SK-N-SH (cell line): ENCODE measurements at regions not wholly inside any gene's neighbourhood (a gene's known extent, or its start where the extent isn't known, plus 50 kb on each side); places are given as distances from the start of the nearest gene placed in this dataset.

Experiments
- CTCF ChIA-PET: fragments of 300-600, 350-600 bp; formaldehyde crosslinking; extraction: SDS; loops from one replicate; lab custom pipeline; 2021; lab: Yijun Ruan, JAX
- POLR2A ChIA-PET: fragments of 350-600 bp; sonication (Branson Sonifier 250); formaldehyde crosslinking; extraction: SDS; loops from one replicate; lab custom pipeline; 2020; ENCODE audit warnings: antibody characterized with exemption, inconsistent platforms; lab: Yijun Ruan, JAX
- DNase-seq: peaks from one replicate; pipeline ENCODE4 v3.0.0; 2012
- H2AFZ ChIP-seq: fragments of 200-600 bp; sonication (generic); 2 replicates; pipeline ENCODE4 v1.8.1; 2016; ENCODE audit warnings: antibody characterized with exemption, mild to moderate bottlenecking, low read depth
- H3F3A ChIP-seq: fragments of 200-600 bp; sonication (generic); replicated peaks from 2 replicates; pipeline ENCODE3; 2016; ENCODE audit warnings: antibody characterized with exemption, mild to moderate bottlenecking; ENCODE audit not compliant: insufficient read depth
- H3K27ac ChIP-seq, 2 experiments: fragments of 200-500 bp in 1 of 2; fragments of 200-600 bp in 1 of 2; sonication (Bioruptor generic) in 1 of 2; sonication (generic), shearing (Covaris generic) in 1 of 2; 2 replicates each; pipeline versions ENCODE4 v1.5.1 to v1.6.1; 2014 to 2016; ENCODE audit warnings: low read depth in 2 of 2, inconsistent platforms in 1 of 2, low read length in 1 of 2, mild to moderate bottlenecking in 1 of 2, mixed read lengths in 1 of 2
- H3K27me3 ChIP-seq: fragments of 200-600 bp; sonication (generic), shearing (Covaris generic); 2 replicates; pipeline ENCODE4 v1.6.1; 2016; ENCODE audit warnings: mixed run types; ENCODE audit not compliant: insufficient read depth
- H3K36me3 ChIP-seq, 2 experiments: fragments of 200-500 bp in 1 of 2; fragments of 200-600 bp in 1 of 2; sonication (Bioruptor generic) in 1 of 2; sonication (generic) in 1 of 2; replicated peaks in 1 of 2; 2 replicates each; pipeline versions ENCODE3 to v1.5.1; 2014 to 2016; ENCODE audit warnings: low read length in 1 of 2, mild to moderate bottlenecking in 1 of 2; ENCODE audit not compliant: insufficient read depth in 2 of 2, control insufficient read depth in 1 of 2
- H3K4me1 ChIP-seq, 2 experiments: fragments of 200-500 bp in 1 of 2; fragments of 200-600 bp in 1 of 2; sonication (Bioruptor generic) in 1 of 2; sonication (generic), shearing (Covaris generic) in 1 of 2; 2 replicates each; pipeline versions ENCODE4 v1.5.1 to v1.6.1; 2014 to 2016; ENCODE audit warnings: low read depth in 1 of 2, low read length in 1 of 2, mixed run types in 1 of 2; ENCODE audit not compliant: insufficient read depth in 2 of 2, control insufficient read depth in 1 of 2
- H3K4me2 ChIP-seq: fragments of 200-600 bp; sonication (generic), shearing (Covaris generic); 2 replicates; pipeline ENCODE4 v1.6.1; 2017; ENCODE audit warnings: mixed run types
- H3K4me3 ChIP-seq, 2 experiments: fragments of 200-500 bp in 1 of 2; fragments of 200-600 bp in 1 of 2; sonication (Bioruptor generic) in 1 of 2; sonication (generic), shearing (Covaris generic) in 1 of 2; 2 replicates each; pipeline versions ENCODE4 v1.5.1 to v1.8.1; 2014 to 2016; ENCODE audit warnings: low read depth in 2 of 2, inconsistent platforms in 1 of 2, low read length in 1 of 2, mild to moderate bottlenecking in 1 of 2, mixed read lengths in 1 of 2, moderate library complexity in 1 of 2
- H3K79me2 ChIP-seq: fragments of 200-600 bp; sonication (generic); 2 replicates; pipeline ENCODE4 v1.8.1; 2017; ENCODE audit warnings: mild to moderate bottlenecking; ENCODE audit not compliant: insufficient read depth
- H3K9ac ChIP-seq: fragments of 200-600 bp; sonication (generic); 2 replicates; pipeline ENCODE4 v1.6.1; 2017; ENCODE audit warnings: mixed run types
- H3K9me2 ChIP-seq: fragments of 200-600 bp; sonication (generic); 2 replicates; pipeline ENCODE4 v1.6.1; 2017; ENCODE audit warnings: mixed run types
- H3K9me3 ChIP-seq: fragments of 200-600 bp; sonication (generic); 2 replicates; pipeline ENCODE4 v1.6.1; 2017; ENCODE audit warnings: mixed run types, mild to moderate bottlenecking, moderate library complexity
- H4K20me1 ChIP-seq: fragments of 200-600 bp; sonication (generic); 2 replicates; pipeline ENCODE4 v1.6.1; 2017; ENCODE audit warnings: mild to moderate bottlenecking, mixed run types; ENCODE audit not compliant: insufficient read depth
- ELF1 ChIP-seq: IDR thresholded peaks from 2 replicates; pipeline ENCODE4 v1.4.0; 2012
- EP300 ChIP-seq, 2 experiments: IDR thresholded peaks; 2 replicates each; pipeline versions ENCODE4 v1.4.0 to v1.6.1; 2012; ENCODE audit warnings: borderline replicate concordance in 1 of 2, low read depth in 1 of 2, low read length in 1 of 2
- FOXJ3 ChIP-seq: sonication (generic); formaldehyde crosslinking; IDR thresholded peaks from 2 replicates; pipeline ENCODE4 v1.5.1; 2020; ENCODE audit warnings: mild to moderate bottlenecking, missing genetic modification reagents
- FOXM1 ChIP-seq: IDR thresholded peaks from 2 replicates; pipeline ENCODE4 v1.4.0; 2012; ENCODE audit warnings: low read depth, mild to moderate bottlenecking
- GABPA ChIP-seq: IDR thresholded peaks from 2 replicates; pipeline ENCODE4 v1.4.0; 2012; ENCODE audit warnings: low read depth, mild to moderate bottlenecking
- GATA2 ChIP-seq: sonication (generic); formaldehyde crosslinking; IDR thresholded peaks from 2 replicates; pipeline ENCODE4 v1.5.0; 2020; ENCODE audit warnings: mild to moderate bottlenecking, missing genetic modification reagents
- JUND ChIP-seq: IDR thresholded peaks from 2 replicates; pipeline ENCODE4 v1.4.0; 2012
- MEF2A ChIP-seq: IDR thresholded peaks from 2 replicates; pipeline ENCODE4 v1.4.0; 2012; ENCODE audit warnings: low read depth, borderline replicate concordance
- MXI1 ChIP-seq: IDR thresholded peaks from 2 replicates; pipeline ENCODE4 v1.6.1; 2012; ENCODE audit warnings: mild to moderate bottlenecking, low read depth, low read length, improper control_type of control experiment
- NFIC ChIP-seq: IDR thresholded peaks from 2 replicates; pipeline ENCODE4 v1.4.0; 2012; ENCODE audit warnings: borderline replicate concordance
- POLR2AphosphoS5 ChIP-seq: IDR thresholded peaks from 2 replicates; pipeline ENCODE4 v1.6.1; 2012; ENCODE audit warnings: low read depth, low read length
- RAD21 ChIP-seq: IDR thresholded peaks from 2 replicates; pipeline ENCODE4 v1.6.1; 2012; ENCODE audit warnings: mild to moderate bottlenecking, low read length
- SIN3A ChIP-seq: IDR thresholded peaks from 2 replicates; pipeline ENCODE4 v1.6.1; 2012; ENCODE audit warnings: low read depth, mild to moderate bottlenecking, low read length, moderate library complexity, borderline replicate concordance
- YY1 ChIP-seq: IDR thresholded peaks from 2 replicates; pipeline ENCODE4 v1.4.0; 2012; ENCODE audit warnings: low read depth, mild to moderate bottlenecking
- WGBS: methylation state at CpG from one replicate; pipeline ENCODE4 v1.1.6; 2017; ENCODE audit warnings: low lambda C conversion rate; 5-methylcytosine and 5-hydroxymethylcytosine counted together
- TF ChIP-seq, protein P1 (sequence below): IDR thresholded peaks from 2 replicates; pipeline ENCODE4 v1.4.0; 2012; ENCODE audit warnings: low read depth, borderline replicate concordance

DNA sequence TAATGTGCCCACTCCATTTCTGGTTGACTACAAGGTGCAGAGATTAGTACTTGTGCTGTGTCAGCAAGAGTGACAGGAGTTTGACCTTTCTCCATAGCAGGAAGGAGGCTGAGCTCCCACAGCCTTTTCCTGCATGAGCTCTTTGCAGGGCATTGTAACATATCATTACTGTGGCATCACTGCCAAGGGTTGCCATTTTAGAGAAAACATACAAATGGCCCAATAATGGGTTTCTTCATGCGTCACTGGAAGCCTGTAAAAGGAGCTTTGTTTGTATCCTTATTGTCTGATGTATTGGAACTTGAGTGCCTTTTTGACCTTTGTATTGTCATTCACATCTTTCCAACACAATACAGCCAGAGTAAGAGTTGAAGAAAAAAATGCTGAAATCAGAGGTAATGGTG lies 323.0 kb upstream of the CDIN1 start:
- POLR2A ChIA-PET = no interaction called here
- WGBS = 92% methylated on average over 1 of the region's 1 CpG
- CTCF ChIA-PET = no interaction called here

DNA sequence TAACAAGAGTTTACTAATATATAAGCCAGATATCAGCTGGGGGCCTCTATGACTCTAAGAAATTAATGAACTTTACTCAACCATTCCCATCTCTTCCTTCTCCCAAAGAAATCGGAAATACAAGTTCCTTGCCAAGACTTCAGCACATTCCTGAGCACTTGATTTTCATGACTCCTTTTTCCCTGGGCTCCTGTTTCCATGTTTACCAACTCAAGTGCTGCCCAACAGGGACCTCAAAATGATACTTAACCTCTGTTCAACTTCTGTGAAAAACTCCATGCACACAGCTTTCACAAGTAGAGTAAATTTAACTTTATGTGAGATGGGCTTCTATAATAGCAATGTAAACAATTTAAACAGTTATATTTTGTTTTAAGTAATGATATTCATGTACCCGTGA lies 315.8 kb upstream of the CDIN1 start:
- no peaks in the 10 kb centered on the region for H3K36me3 ChIP-seq
- POLR2A ChIA-PET = no interaction called here
- no peak overlapping the region for H3K9ac ChIP-seq
- H3K4me3 ChIP-seq = no peak overlapping the region
- 82% methylated on average over 2 of the region's 2 CpGs for WGBS
- TF ChIP-seq NFIC = no peak
- no peak for TF ChIP-seq GATA2 (CRISPR knock-in tag)
- no peak for TF ChIP-seq GABPA
- TF ChIP-seq RAD21 = no peak
- TF ChIP-seq POLR2AphosphoS5 = no peak
- no peaks in the 10 kb centered on the region; the same call in 1 of the 2 replicates for H3K9me2 ChIP-seq
- H2AFZ ChIP-seq = no peak overlapping the region
- no peak for DNase-seq
- no peaks in the 10 kb centered on the region for H4K20me1 ChIP-seq
- H3K9me3 ChIP-seq = no peaks in the 10 kb centered on the region
- no peaks in the 10 kb centered on the region for H3K4me1 ChIP-seq
- H3K4me2 ChIP-seq = no peak overlapping the region
- CTCF ChIA-PET = no interaction called here
- no peaks in the 10 kb centered on the region for H3K27me3 ChIP-seq
- no peak overlapping the region for H3K27ac ChIP-seq
- H3K79me2 ChIP-seq = no peaks in the 10 kb centered on the region
- no peaks in the 10 kb centered on the region for H3F3A ChIP-seq

More for the DNA sequence above, 323.0 kb upstream of the CDIN1 start:
- TF ChIP-seq EP300 (IDR thresholded peaks at IDR 0.05; ENCODE audit: borderline replicate concordance in 1 of 2, low read depth in 1 of 2, low read length in 1 of 2) (no peak), MEF2A (no peak), ELF1 (no peak), RAD21 (no peak), YY1 (no peak), JUND (no peak), MXI1 (no peak), GATA2 (CRISPR knock-in tag) (no peak), FOXM1 (no peak), SIN3A (no peak), POLR2AphosphoS5 (no peak), FOXJ3 (CRISPR knock-in tag) (no peak)
- TF ChIP-seq, protein P1, sequence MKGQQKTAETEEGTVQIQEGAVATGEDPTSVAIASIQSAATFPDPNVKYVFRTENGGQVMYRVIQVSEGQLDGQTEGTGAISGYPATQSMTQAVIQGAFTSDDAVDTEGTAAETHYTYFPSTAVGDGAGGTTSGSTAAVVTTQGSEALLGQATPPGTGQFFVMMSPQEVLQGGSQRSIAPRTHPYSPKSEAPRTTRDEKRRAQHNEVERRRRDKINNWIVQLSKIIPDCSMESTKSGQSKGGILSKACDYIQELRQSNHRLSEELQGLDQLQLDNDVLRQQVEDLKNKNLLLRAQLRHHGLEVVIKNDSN = no peak
- no peaks in the 10 kb centered on the region for H3K79me2 ChIP-seq
- no peaks in the 10 kb centered on the region for H4K20me1 ChIP-seq
- H3K36me3 ChIP-seq = no peaks in the 10 kb centered on the region
- 0 out of 2 replicates have a peak, but pooled peaks cover 4% of the 10 kb centered on the region for H3K9me3 ChIP-seq
- H2AFZ ChIP-seq = no peak overlapping the region
- no peaks in the 10 kb centered on the region for H3K27me3 ChIP-seq
- H3K9ac ChIP-seq = no peak overlapping the region
- H3K27ac ChIP-seq = no peak overlapping the region
- H3F3A ChIP-seq = no peaks in the 10 kb centered on the region
- peaks cover 0 to 3% of the 10 kb centered on the region in 2 experiments; a peak in 1 of 4 replicates for H3K4me1 ChIP-seq
- H3K4me3 ChIP-seq = no peak overlapping the region
- H3K9me2 ChIP-seq = no peaks in the 10 kb centered on the region; the same call in 1 of the 2 replicates
- H3K4me2 ChIP-seq = no peak overlapping the region
- DNase-seq = no peak
